ENCODE measurements at regions not wholly inside any gene's neighbourhood (a gene's known extent, or its start where the extent isn't known, plus 50 kb on each side); places are given as distances from the start of the nearest gene placed in this dataset.

DNA sequence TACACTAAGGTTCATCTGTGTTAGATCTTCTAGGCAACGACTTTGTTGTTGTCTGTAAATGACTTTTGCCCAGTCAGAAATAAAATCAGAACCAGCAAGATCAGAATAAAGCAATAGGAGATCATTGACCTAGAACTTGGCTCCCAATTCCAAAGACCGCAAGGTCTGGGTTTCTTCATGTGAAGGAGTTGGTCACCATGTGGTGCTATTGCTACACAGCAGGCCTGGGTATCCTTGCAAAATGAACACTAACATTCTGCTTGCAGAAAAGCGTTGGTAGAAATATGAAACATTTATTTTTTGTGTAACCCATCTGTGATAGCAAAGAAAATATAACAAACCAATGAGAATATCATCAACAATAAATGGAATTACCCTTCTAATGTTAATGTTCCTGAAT lies 831.0 kb downstream of the NXPH1 start:
- no peak overlapping the region for H3K27ac ChIP-seq (ENCODE audit: low read depth, low read length)
- no TSS peak for BruUV-seq (replicated peaks)
- no peak for DNase-seq (ENCODE audit: low read depth, low spot score)
- POLR2A ChIA-PET = no interaction called here
- CTCF ChIA-PET = no interaction called here
- no peak overlapping the region for H2AFZ ChIP-seq (ENCODE audit: low read depth, low read length, poor library complexity, severe bottlenecking)
- no peaks in the 10 kb centered on the region for H3K36me3 ChIP-seq (ENCODE audit: control insufficient read depth in 1 of 2, insufficient read depth in 2 of 2, low read length in 2 of 2)
- no peak for ATAC-seq
- H4K20me1 ChIP-seq (ENCODE audit: insufficient read depth) = no peaks in the 10 kb centered on the region
- RAD21 ChIA-PET (ENCODE audit: low non-redundant PET in 1 of 2, low total read pairs in 2 of 2, uncharacterized antibody in 2 of 2, unreplicated experiment in 2 of 2) = no interaction called here
- TF ChIP-seq SIN3A (IDR thresholded peaks at IDR 0.05; ENCODE audit: low read depth) = no peak
- peak; percentile 20; the same call in 1 of the 2 replicates for TF ChIP-seq RAD21 (IDR thresholded peaks at IDR 0.05; ENCODE audit: low read depth)
- H3K9me2 ChIP-seq (ENCODE audit: insufficient read depth) = no peaks in the 10 kb centered on the region
- no peak overlapping the region for H3K4me2 ChIP-seq (ENCODE audit: low read length)
- H3K79me2 ChIP-seq (ENCODE audit: insufficient read depth, low read length) = no peaks in the 10 kb centered on the region
- no peak overlapping the region for H3K9ac ChIP-seq (ENCODE audit: low read length)
- no peak overlapping the region for H3K4me3 ChIP-seq (replicated peaks in 1 of 2; ENCODE audit: low read depth in 1 of 2, low read length in 2 of 2)
- intact Hi-C loops (cut with micrococcal nuclease) = no loop called here
- H3K4me1 ChIP-seq (ENCODE audit: control insufficient read depth in 1 of 2, insufficient read depth in 2 of 2, low read length in 2 of 2) = no peaks in the 10 kb centered on the region
- H3K9me3 ChIP-seq (ENCODE audit: control insufficient read depth in 1 of 2, insufficient read depth in 1 of 2, low read depth in 1 of 2, low read length in 2 of 2) = peaks cover 0 to 5% of the 10 kb centered on the region in 2 experiments; a peak in 1 of 4 replicates
- H3K27me3 ChIP-seq (ENCODE audit: insufficient read depth, low read length) = no peaks in the 10 kb centered on the region

DNA sequence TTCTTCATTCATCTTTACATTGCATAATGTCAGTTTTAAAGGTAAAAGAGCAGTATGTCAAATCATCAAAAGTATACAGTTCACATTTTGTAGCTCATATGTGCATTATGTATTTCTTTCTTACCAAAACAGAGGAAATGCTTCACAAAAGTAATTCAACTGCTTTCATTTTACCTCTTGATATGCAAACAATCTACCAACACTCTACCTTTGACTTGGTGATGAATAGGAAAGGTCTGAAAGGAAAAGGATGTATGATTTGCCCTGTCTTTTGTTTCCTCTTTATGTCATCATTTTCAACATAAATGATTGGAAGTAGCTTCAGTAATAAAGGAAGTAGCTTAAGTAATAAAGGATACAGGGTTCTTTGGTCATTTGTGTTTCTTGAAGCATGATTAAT lies 846.7 kb downstream of the NXPH1 start:
- ChIA-PET RAD21 (ENCODE audit: low non-redundant PET in 1 of 2, low total read pairs in 2 of 2, uncharacterized antibody in 2 of 2, unreplicated experiment in 2 of 2) (no interaction called here), POLR2A (no interaction called here), CTCF (no interaction called here)
- no peak for DNase-seq (ENCODE audit: low read depth, low spot score)
- Histone ChIP-seq H3K27ac (ENCODE audit: low read depth, low read length) (no peak overlapping the region), H3K4me2 (ENCODE audit: low read length) (no peak overlapping the region), H3K9me3 (ENCODE audit: control insufficient read depth in 1 of 2, insufficient read depth in 1 of 2, low read depth in 1 of 2, low read length in 2 of 2) (peaks cover 4% of the 10 kb centered on the region in 2 experiments; a peak in 1 of 4 replicates), H3K36me3 (ENCODE audit: control insufficient read depth in 1 of 2, insufficient read depth in 2 of 2, low read length in 2 of 2) (no peaks in the 10 kb centered on the region), H3K9me2 (ENCODE audit: insufficient read depth) (no peaks in the 10 kb centered on the region), H3K79me2 (ENCODE audit: insufficient read depth, low read length) (no peaks in the 10 kb centered on the region), H3K27me3 (ENCODE audit: insufficient read depth, low read length) (no peaks in the 10 kb centered on the region), H3K4me1 (ENCODE audit: control insufficient read depth in 1 of 2, insufficient read depth in 2 of 2, low read length in 2 of 2) (no peaks in the 10 kb centered on the region), H4K20me1 (ENCODE audit: insufficient read depth) (no peaks in the 10 kb centered on the region), H3K4me3 (replicated peaks in 1 of 2; ENCODE audit: low read depth in 1 of 2, low read length in 2 of 2) (no peak overlapping the region), H3K9ac (ENCODE audit: low read length) (no peak overlapping the region), H2AFZ (ENCODE audit: low read depth, low read length, poor library complexity, severe bottlenecking) (no peak overlapping the region)
- intact Hi-C loops (cut with micrococcal nuclease) = no loop called here
- BruUV-seq (replicated peaks) = no TSS peak
- ATAC-seq = no peak
- TF ChIP-seq CBX3 (IDR thresholded peaks at IDR 0.05; ENCODE audit: low read depth) (no peak), ELF1 (IDR thresholded peaks at IDR 0.05; ENCODE audit: borderline replicate concordance, low read depth) (no peak), EZH2 (IDR thresholded peaks at IDR 0.05) (no peak), ZFX (IDR thresholded peaks at IDR 0.05) (no peak), SP1 (IDR thresholded peaks at IDR 0.05; ENCODE audit: low read depth) (no peak), POLR2AphosphoS5 (IDR thresholded peaks at IDR 0.05; ENCODE audit: low read depth, low read length) (no peak), EGR1 (IDR thresholded peaks at IDR 0.05; ENCODE audit: low read depth) (no peak), CEBPB (IDR thresholded peaks at IDR 0.05; ENCODE audit: low read depth) (no peak)
- TF ChIP-seq, protein P1, sequence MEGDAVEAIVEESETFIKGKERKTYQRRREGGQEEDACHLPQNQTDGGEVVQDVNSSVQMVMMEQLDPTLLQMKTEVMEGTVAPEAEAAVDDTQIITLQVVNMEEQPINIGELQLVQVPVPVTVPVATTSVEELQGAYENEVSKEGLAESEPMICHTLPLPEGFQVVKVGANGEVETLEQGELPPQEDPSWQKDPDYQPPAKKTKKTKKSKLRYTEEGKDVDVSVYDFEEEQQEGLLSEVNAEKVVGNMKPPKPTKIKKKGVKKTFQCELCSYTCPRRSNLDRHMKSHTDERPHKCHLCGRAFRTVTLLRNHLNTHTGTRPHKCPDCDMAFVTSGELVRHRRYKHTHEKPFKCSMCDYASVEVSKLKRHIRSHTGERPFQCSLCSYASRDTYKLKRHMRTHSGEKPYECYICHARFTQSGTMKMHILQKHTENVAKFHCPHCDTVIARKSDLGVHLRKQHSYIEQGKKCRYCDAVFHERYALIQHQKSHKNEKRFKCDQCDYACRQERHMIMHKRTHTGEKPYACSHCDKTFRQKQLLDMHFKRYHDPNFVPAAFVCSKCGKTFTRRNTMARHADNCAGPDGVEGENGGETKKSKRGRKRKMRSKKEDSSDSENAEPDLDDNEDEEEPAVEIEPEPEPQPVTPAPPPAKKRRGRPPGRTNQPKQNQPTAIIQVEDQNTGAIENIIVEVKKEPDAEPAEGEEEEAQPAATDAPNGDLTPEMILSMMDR (IDR thresholded peaks at IDR 0.05 in 2 of 3, conservative IDR thresholded peaks at IDR 0.05 in 1 of 3; ENCODE audit: borderline replicate concordance in 1 of 3, insufficient read depth in 1 of 3, low read depth in 2 of 3, low read length in 2 of 3) = no peak
- TF ChIP-seq, protein P2, sequence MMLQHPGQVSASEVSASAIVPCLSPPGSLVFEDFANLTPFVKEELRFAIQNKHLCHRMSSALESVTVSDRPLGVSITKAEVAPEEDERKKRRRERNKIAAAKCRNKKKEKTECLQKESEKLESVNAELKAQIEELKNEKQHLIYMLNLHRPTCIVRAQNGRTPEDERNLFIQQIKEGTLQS (IDR thresholded peaks at IDR 0.05) = no peak
- TF ChIP-seq, protein P3, sequence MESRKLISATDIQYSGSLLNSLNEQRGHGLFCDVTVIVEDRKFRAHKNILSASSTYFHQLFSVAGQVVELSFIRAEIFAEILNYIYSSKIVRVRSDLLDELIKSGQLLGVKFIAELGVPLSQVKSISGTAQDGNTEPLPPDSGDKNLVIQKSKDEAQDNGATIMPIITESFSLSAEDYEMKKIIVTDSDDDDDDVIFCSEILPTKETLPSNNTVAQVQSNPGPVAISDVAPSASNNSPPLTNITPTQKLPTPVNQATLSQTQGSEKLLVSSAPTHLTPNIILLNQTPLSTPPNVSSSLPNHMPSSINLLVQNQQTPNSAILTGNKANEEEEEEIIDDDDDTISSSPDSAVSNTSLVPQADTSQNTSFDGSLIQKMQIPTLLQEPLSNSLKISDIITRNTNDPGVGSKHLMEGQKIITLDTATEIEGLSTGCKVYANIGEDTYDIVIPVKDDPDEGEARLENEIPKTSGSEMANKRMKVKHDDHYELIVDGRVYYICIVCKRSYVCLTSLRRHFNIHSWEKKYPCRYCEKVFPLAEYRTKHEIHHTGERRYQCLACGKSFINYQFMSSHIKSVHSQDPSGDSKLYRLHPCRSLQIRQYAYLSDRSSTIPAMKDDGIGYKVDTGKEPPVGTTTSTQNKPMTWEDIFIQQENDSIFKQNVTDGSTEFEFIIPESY (IDR thresholded peaks at IDR 0.05; ENCODE audit: extremely low read depth, insufficient replicate concordance, low read length) = no peak
- TF ChIP-seq, protein P4, sequence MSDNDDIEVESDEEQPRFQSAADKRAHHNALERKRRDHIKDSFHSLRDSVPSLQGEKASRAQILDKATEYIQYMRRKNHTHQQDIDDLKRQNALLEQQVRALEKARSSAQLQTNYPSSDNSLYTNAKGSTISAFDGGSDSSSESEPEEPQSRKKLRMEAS (IDR thresholded peaks at IDR 0.05) = no peak
